CD4-positive, CD25-positive, alpha-beta regulatory T cell (primary cell): ENCODE measurements at regions not wholly inside any gene's neighbourhood (a gene's known extent, or its start where the extent isn't known, plus 50 kb on each side); places are given as distances from the start of the nearest gene placed in this dataset.
"Not testable (repeated sequence)": the region's sequence is repeated elsewhere in the genome, so short reads cannot be mapped to it uniquely, and the experiment has no call there.

Experiments
- ATAC-seq, 2 donors: fragments of 150-1000 bp; cut with Tn5 transposase; one replicate each; pipeline ENCODE4 v1.10.0; 2021; ENCODE audit warnings: low read depth in 2 of 2, moderate number of reproducible peaks in 2 of 2, moderate library complexity in 1 of 2
- DNase-seq, 3 donors: peaks; one replicate each; pipeline versions ENCODE4 v3.0.0 to v3.0.0-alpha.2; 2012 to 2022; ENCODE audit warnings: mixed read lengths in 1 of 3
- H3K27ac ChIP-seq: one replicate; pipeline ENCODE4 v1.7.0; 2013; ENCODE audit warnings: mild to moderate bottlenecking, low read length; ENCODE audit not compliant: insufficient read depth, poor library complexity, severe bottlenecking
- H3K27me3 ChIP-seq: one replicate; pipeline ENCODE4 v1.7.0; 2013; ENCODE audit warnings: low read length; ENCODE audit not compliant: control insufficient read depth, insufficient read depth
- H3K36me3 ChIP-seq: one replicate; pipeline ENCODE4 v1.7.0; 2013; ENCODE audit warnings: mild to moderate bottlenecking, low read length, moderate library complexity; ENCODE audit not compliant: control insufficient read depth, insufficient read depth
- H3K4me1 ChIP-seq: 2 replicates; pipeline ENCODE4 v1.7.0; 2013; ENCODE audit warnings: mild to moderate bottlenecking, low read length; ENCODE audit not compliant: insufficient read depth, control insufficient read depth, poor library complexity, severe bottlenecking
- H3K4me3 ChIP-seq: one replicate; pipeline ENCODE4 v1.7.0; 2013; ENCODE audit warnings: low read depth, mild to moderate bottlenecking, low read length, moderate library complexity
- H3K9me3 ChIP-seq, 2 experiments: 1 replicate in 1 of 2; 2 replicates in 1 of 2; pipeline ENCODE4 v1.7.0; 2013; ENCODE audit warnings: low read length in 2 of 2, mild to moderate bottlenecking in 1 of 2, moderate library complexity in 1 of 2; ENCODE audit not compliant: control insufficient read depth in 2 of 2
- H3K27ac Mint-ChIP-seq, 3 donors: one replicate each; pipeline ENCODE4 v1.8.0; 2020 to 2022; ENCODE audit warnings: mild to moderate bottlenecking in 3 of 3, mixed read lengths in 3 of 3, moderate library complexity in 2 of 3
- H3K27me3 Mint-ChIP-seq: one replicate; pipeline ENCODE4 v1.8.0; 2022; ENCODE audit warnings: mild to moderate bottlenecking, mixed read lengths
- H3K36me3 Mint-ChIP-seq: one replicate; pipeline ENCODE4 v1.8.0; 2020; ENCODE audit warnings: mixed read lengths
- H3K4me1 Mint-ChIP-seq, 4 donors: one replicate each; pipeline ENCODE4 v1.8.0; 2020 to 2022; ENCODE audit warnings: mixed read lengths in 4 of 4, mild to moderate bottlenecking in 1 of 4
- H3K4me3 Mint-ChIP-seq, 4 donors: one replicate each; pipeline ENCODE4 v1.8.0; 2020 to 2022; ENCODE audit warnings: mild to moderate bottlenecking in 4 of 4, mixed read lengths in 4 of 4, moderate library complexity in 3 of 4
- H3K9me3 Mint-ChIP-seq, 7 donors: one replicate each; pipeline ENCODE4 v1.8.0; 2020 to 2022; ENCODE audit warnings: mixed read lengths in 7 of 7, mild to moderate bottlenecking in 3 of 7, moderate library complexity in 2 of 7

DNA sequence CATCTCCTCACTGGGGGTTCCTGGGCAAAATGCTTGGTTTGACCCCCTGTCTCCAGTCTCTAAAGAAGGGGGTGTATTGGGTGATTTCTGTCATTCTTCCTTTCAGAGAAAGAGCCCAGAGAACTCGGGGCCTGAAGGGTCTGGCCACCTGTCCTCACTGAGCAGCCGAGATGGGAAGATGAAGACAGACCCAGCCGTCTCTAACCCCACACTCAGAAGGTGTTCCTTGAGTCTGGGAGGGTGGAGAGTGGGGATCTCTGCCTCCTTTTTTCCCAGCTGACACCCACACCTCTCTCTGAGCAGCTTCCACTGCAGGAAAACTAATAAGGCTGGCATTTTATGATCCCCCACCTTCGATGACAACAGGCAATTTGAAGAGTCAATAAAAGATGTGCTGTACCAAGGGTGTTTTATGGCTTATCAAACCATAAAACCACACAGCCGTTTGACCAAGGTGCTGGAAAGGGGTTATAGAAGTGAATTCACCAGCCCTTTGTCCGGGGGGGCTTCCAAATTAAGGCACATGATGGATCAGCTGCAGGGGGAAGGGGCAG lies 213.8 kb downstream of the SMAD2 start:
- peaks cover 0 to 2% (median 0%) of the 10 kb centered on the region in 7 donors for H3K9me3 Mint-ChIP-seq

DNA sequence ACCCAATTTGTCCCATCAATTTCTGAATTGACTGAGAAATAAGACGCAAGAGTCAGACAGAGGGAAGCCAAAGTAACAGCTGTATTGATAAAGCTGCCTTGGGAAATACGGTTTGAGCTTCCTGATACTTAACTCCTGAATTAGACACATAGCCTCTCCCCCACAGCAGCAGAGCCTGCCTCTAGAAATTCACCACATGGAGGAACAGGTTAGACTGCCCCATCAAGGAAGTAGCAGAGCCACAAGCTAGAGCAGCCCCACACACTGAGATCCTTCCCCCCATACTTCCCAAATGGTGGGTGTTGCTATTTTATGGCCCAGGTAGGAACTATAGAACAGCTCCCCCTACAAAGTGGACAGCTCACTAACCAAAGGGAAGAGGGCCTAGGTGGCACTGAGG lies 220.0 kb downstream of the SMAD2 start:
- Mint-ChIP-seq H3K27ac (no peak overlapping the region), H3K36me3 (no peaks in the 10 kb centered on the region), H3K4me1 (no peaks in the 10 kb centered on the region), H3K27me3 (no peaks in the 10 kb centered on the region), H3K9me3 (no peaks in the 10 kb centered on the region), H3K4me3 (no peak overlapping the region)
- no peaks in the 10 kb centered on the region for H3K36me3 ChIP-seq
- DNase-seq (no peak), ATAC-seq (no peak)
- H3K27me3 ChIP-seq: no peaks in the 10 kb centered on the region
- no peaks in the 10 kb centered on the region for H3K4me1 ChIP-seq
- H3K27ac ChIP-seq: no peak overlapping the region
- H3K4me3 ChIP-seq: no peak overlapping the region
- H3K9me3 ChIP-seq: no peaks in the 10 kb centered on the region

More for the DNA sequence above, 213.8 kb downstream of the SMAD2 start:
- ATAC-seq (no peak), DNase-seq (no peak)
- Histone ChIP-seq H3K4me3 (no peak overlapping the region), H3K27ac (no peak overlapping the region), H3K4me1 (no peaks in the 10 kb centered on the region), H3K9me3 (no peaks in the 10 kb centered on the region), H3K27me3 (no peaks in the 10 kb centered on the region), H3K36me3 (no peaks in the 10 kb centered on the region)
- Mint-ChIP-seq H3K36me3 (no peaks in the 10 kb centered on the region), H3K4me1 (no peaks in the 10 kb centered on the region), H3K27ac (no peak overlapping the region), H3K4me3 (no peak overlapping the region), H3K27me3 (no peaks in the 10 kb centered on the region)

DNA sequence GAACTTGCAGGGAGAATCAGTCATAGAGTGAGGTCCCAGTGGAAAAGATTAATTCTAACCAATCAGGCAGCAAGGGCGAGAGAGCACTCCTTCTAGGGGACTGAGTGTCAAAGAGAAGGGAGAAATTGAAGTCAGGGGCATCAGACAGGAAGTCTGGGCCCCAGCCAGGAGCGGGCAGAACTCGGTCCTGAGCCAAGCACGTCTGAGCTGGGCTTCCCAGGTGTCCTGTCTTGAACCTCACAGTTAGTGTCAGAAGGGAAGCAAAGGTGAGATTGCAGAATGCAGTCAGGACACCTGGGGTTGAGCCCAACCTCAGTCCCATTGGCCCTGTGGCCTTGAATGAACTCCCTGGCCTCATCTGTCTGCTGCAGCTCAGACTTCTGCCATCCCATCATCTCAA lies 220.9 kb downstream of the SMAD2 start:
- H3K4me1 Mint-ChIP-seq: no peaks in the 10 kb centered on the region
- Histone ChIP-seq H3K9me3 (no peaks in the 10 kb centered on the region), H3K4me3 (no peak overlapping the region), H3K27ac (no peak overlapping the region), H3K27me3 (no peaks in the 10 kb centered on the region), H3K36me3 (no peaks in the 10 kb centered on the region), H3K4me1 (no peaks in the 10 kb centered on the region)
- H3K36me3 Mint-ChIP-seq: no peaks in the 10 kb centered on the region
- H3K9me3 Mint-ChIP-seq: peaks cover 0 to 2% (median 0%) of the 10 kb centered on the region in 7 donors
- H3K27ac Mint-ChIP-seq: peak overlapping the region in 1 of 3 donors; percentile 1
- H3K4me3 Mint-ChIP-seq: no peak overlapping the region
- no peak for ATAC-seq
- no peak for DNase-seq
- H3K27me3 Mint-ChIP-seq: no peaks in the 10 kb centered on the region

DNA sequence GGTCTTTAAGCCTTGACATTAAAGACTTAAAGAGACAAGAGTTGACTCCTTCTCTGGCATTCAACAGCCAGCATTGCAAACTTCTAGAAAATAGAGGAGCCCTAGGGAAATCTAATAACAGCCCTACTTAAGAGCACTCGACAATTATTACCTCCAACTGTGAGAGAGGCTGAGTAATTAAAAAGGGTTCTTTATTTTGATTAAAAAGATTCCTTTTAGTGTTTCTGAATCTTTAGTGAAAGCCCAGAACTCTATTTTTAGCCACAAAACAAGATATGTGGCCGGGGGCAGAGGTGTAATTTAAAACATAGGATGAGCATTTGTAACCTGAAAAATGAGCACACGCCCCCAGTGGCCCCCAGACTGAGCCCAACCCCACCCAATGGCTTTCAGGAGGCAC lies 222.3 kb downstream of the SMAD2 start:
- H3K4me3 ChIP-seq: no peak overlapping the region
- no peaks in the 10 kb centered on the region for H3K36me3 ChIP-seq
- DNase-seq: no peak
- no peaks in the 10 kb centered on the region for H3K4me1 Mint-ChIP-seq
- H3K27ac Mint-ChIP-seq: no peak overlapping the region
- H3K4me3 Mint-ChIP-seq: no peak overlapping the region
- no peak for ATAC-seq
- no peaks in the 10 kb centered on the region for H3K4me1 ChIP-seq
- H3K9me3 ChIP-seq: no peaks in the 10 kb centered on the region
- H3K27me3 Mint-ChIP-seq: peaks cover 2% of the 10 kb centered on the region
- no peaks in the 10 kb centered on the region for H3K27me3 ChIP-seq
- no peaks in the 10 kb centered on the region for H3K36me3 Mint-ChIP-seq
- no peak overlapping the region for H3K27ac ChIP-seq
- peaks cover 0 to 2% (median 0%) of the 10 kb centered on the region in 7 donors for H3K9me3 Mint-ChIP-seq

DNA sequence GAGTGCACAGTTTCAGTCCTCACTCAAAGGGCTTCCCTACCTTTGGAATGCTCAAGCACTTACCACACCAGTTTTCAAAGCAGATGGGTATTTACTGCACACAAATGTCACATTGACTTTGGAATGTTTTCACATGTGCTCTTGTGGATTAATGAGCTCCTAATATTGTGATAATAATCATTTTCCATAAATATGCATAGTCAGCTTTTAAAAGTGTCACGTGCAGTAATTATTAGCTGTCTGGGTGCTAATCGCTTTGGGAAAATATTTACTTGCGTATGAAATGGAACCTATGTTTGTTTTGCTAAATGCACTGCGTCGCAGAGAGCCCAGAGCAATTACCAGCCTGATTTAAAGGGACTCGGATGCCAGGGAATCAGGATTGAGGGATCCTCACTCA lies 229.3 kb downstream of the SMAD2 start:
- Mint-ChIP-seq H3K4me3 (no peak overlapping the region), H3K36me3 (no peaks in the 10 kb centered on the region), H3K9me3 (peaks cover 0 to 4% (median 0%) of the 10 kb centered on the region in 7 donors), H3K27me3 (peaks cover 12% of the 10 kb centered on the region), H3K4me1 (no peaks in the 10 kb centered on the region), H3K27ac (no peak overlapping the region)
- Histone ChIP-seq H3K36me3 (no peaks in the 10 kb centered on the region), H3K27ac (no peak overlapping the region), H3K27me3 (peaks cover 2% of the 10 kb centered on the region), H3K4me1 (no peaks in the 10 kb centered on the region), H3K4me3 (no peak overlapping the region), H3K9me3 (no peaks in the 10 kb centered on the region)
- ATAC-seq: no peak
- no peak for DNase-seq

DNA sequence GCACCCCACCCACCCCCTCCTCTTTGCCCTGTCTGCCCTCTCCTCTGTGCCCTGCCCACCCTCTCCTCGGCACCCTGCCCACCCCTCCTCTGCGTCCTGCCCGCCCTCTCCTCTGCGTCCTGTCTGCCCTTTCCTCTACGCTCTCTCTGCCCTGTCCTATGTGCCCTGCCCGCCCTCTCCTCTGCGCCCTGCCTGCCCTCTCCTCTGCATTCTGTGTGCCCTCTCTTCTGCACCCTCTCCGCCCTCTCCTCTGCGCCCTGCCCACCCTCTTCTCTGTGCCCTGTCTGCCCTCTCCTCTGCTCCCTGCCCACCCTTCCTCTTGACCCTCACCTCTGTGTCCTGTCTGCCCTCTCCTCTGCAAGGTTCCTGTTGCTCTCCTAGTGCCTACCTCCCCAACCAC lies 233.6 kb downstream of the SMAD2 start:
- Mint-ChIP-seq H3K4me1 (no peaks in the 10 kb centered on the region), H3K9me3 (peaks cover 0 to 5% (median 0%) of the 10 kb centered on the region in 7 donors), H3K4me3 (no peak overlapping the region), H3K36me3 (no peaks in the 10 kb centered on the region), H3K27ac (no peak overlapping the region), H3K27me3 (peaks cover 6% of the 10 kb centered on the region)
- no peaks in the 10 kb centered on the region for H3K4me1 ChIP-seq
- H3K9me3 ChIP-seq: no peaks in the 10 kb centered on the region
- no peak for ATAC-seq
- no peak overlapping the region for H3K27ac ChIP-seq
- DNase-seq: no peak
- H3K36me3 ChIP-seq: no peaks in the 10 kb centered on the region
- H3K27me3 ChIP-seq: peaks cover 2% of the 10 kb centered on the region
- H3K4me3 ChIP-seq: no peak overlapping the region

DNA sequence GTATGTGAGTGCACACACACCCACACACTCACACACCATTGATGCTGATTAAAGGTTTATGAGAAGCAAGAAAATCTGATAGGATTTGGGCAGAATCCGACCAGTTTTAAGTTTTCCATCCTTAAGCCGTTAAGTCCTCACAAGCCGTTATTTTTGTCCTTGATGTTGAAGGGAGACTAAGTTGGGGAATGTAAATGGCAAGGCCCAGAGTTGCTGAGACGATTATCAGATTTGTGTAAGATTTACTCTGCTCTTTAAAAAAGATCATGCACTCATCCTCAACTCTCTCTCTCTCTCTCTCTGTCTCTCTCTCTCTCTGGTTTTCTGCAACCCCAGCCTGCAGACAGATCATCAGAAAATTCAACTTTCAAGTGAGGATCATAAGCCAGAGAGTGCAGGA lies 238.8 kb downstream of the SMAD2 start:
- Histone ChIP-seq H3K27ac (no peak overlapping the region), H3K4me1 (no peaks in the 10 kb centered on the region), H3K36me3 (no peaks in the 10 kb centered on the region), H3K27me3 (no peaks in the 10 kb centered on the region), H3K9me3 (no peaks in the 10 kb centered on the region), H3K4me3 (no peak overlapping the region)
- ATAC-seq (no peak), DNase-seq (no peak)
- H3K36me3 Mint-ChIP-seq: no peaks in the 10 kb centered on the region
- no peaks in the 10 kb centered on the region for H3K4me1 Mint-ChIP-seq
- peaks cover 0 to 3% (median 0%) of the 10 kb centered on the region in 7 donors for H3K9me3 Mint-ChIP-seq
- H3K27ac Mint-ChIP-seq: no peak overlapping the region
- peaks cover 6% of the 10 kb centered on the region for H3K27me3 Mint-ChIP-seq
- H3K4me3 Mint-ChIP-seq: no peak overlapping the region

DNA sequence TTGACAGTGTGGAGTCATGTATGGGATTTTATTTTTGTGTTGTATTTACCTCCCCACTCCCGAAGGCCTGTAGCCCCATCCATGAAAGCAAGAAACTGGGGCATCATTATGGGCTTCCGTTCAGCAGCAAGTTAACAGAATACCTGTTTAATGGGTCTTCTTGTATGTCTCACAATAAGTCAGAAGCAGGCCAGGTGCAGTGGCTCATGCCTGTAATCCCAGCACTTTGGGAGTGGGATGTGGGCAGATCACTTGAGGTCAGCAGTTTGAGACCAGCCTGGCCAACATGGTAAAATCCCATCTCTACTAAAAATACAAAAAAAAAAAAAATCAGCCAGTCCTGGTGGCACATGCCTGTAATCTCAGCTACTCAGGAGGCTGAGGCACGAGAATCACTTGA lies 239.7 kb downstream of the SMAD2 start:
- H3K27ac Mint-ChIP-seq, H3K27ac ChIP-seq, H3K36me3 Mint-ChIP-seq, H3K4me1 Mint-ChIP-seq, H3K27me3 ChIP-seq, H3K4me3 Mint-ChIP-seq, H3K9me3 Mint-ChIP-seq, ATAC-seq, H3K9me3 ChIP-seq, H3K4me3 ChIP-seq, H3K4me1 ChIP-seq, H3K36me3 ChIP-seq, H3K27me3 Mint-ChIP-seq, DNase-seq: not testable (repeated sequence)
